ENCODE measurements at regions not wholly inside any gene's neighbourhood (a gene's known extent, or its start where the extent isn't known, plus 50 kb on each side); places are given as distances from the start of the nearest gene placed in this dataset.

DNA sequence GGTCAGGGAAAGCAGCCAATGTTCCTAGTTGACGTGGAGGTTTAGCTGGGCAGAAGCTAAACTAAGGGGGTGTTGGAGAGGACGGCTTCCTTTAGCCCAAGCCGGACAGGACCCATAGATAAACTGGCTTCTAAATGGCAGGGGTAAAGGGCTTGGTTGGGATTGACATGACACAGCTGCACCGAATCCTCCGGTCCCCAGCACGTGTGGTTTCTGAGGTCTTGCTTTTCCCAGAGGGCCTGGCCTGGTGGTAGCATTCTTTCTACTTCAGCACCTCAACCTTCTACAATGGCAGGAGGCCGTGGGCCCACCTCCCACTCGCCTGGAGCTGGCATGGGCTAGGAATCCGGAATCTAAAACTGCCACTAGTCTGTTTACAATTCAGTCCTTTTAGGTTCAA lies 163.0 kb downstream of the FGF9 start:
- TF ChIP-seq CTCF (IDR thresholded peaks at IDR 0.05) (no peak), ZFX (IDR thresholded peaks at IDR 0.05; ENCODE audit: borderline replicate concordance) (no peak)

Measured in 22Rv1 (cell line).